Aorta (tissue), 5 donors: ENCODE measurements at regions not wholly inside any gene's neighbourhood (a gene's known extent, or its start where the extent isn't known, plus 50 kb on each side); places are given as distances from the start of the nearest gene placed in this dataset.
A peak's percentile ranks its signal among the peaks of the same experiment; 100 is the strongest.

Source experiments
- ATAC-seq: fragments of 200-7000 bp; cut with Tn5 transposase; one replicate; pipeline ENCODE4 v1.9.1; 2022; ENCODE audit warnings: moderate library complexity; ENCODE audit not compliant: low FRiP score
- DNase-seq, 2 donors: peaks; one replicate each; pipeline ENCODE4 v3.0.0-alpha.2; 2020
- H3K27ac ChIP-seq, 2 donors: one replicate each; pipeline ENCODE4 v1.5.1; 2013; ENCODE audit warnings: low read length in 2 of 2, mild to moderate bottlenecking in 2 of 2, moderate library complexity in 2 of 2, control low read depth in 1 of 2, inconsistent platforms in 1 of 2, low read depth in 1 of 2
- H3K27me3 ChIP-seq, 2 donors: one replicate each; pipeline ENCODE4 v1.6.1; 2013; ENCODE audit warnings: control low read depth in 1 of 2, low read length in 1 of 2, mild to moderate bottlenecking in 1 of 2, moderate library complexity in 1 of 2; ENCODE audit not compliant: insufficient read depth in 2 of 2, control insufficient read depth in 1 of 2
- H3K36me3 ChIP-seq, 2 donors: one replicate each; pipeline ENCODE4 v1.6.1; 2013; ENCODE audit warnings: control low read depth in 1 of 2, low read length in 1 of 2, mild to moderate bottlenecking in 1 of 2; ENCODE audit not compliant: insufficient read depth in 2 of 2, control insufficient read depth in 1 of 2
- H3K4me1 ChIP-seq, 2 donors: one replicate each; pipeline ENCODE4 v1.6.1; 2013; ENCODE audit warnings: low read length in 2 of 2, control low read depth in 1 of 2, mild to moderate bottlenecking in 1 of 2, moderate library complexity in 1 of 2; ENCODE audit not compliant: insufficient read depth in 2 of 2, control insufficient read depth in 1 of 2
- H3K4me3 ChIP-seq, 2 donors: one replicate each; pipeline ENCODE4 v1.5.1; 2013; ENCODE audit warnings: low read length in 2 of 2, control low read depth in 1 of 2, mild to moderate bottlenecking in 1 of 2
- H3K9me3 ChIP-seq: one replicate; pipeline ENCODE4 v1.6.1; 2013; ENCODE audit warnings: mild to moderate bottlenecking, low read length; ENCODE audit not compliant: control insufficient read depth
- WGBS, 2 donors: extraction: QIAGEN DNeasy Blood & Tissue Kit; methylation state at CpG; one replicate each; pipeline ENCODE4 v1.1.7; 2013; 5-methylcytosine and 5-hydroxymethylcytosine counted together
- intact Hi-C, 2 donors: fragments of 100-400 bp; cut with DNase I; formaldehyde crosslinking; loops; one replicate each; pipeline versions ENCODE4 v1.14.2 to v1.15.0; 2022
- donor health status: healthy with polysubstance abuse.
- donor health status: Bipolar disorder and iron deficiency.
- donor health status: DM: no; HTN: no; CAD: no.
- donor health status: DM: no; HTN: no; CAD: no.
- donor health status: DM: yes; HTN: yes; CAD: no.

- no peaks in the 10 kb centered on the region for H3K36me3 ChIP-seq
- H3K4me3 ChIP-seq: no peak overlapping the region
- H3K4me1 ChIP-seq: peaks cover 0 to 3% of the 10 kb centered on the region in 2 donors
- H3K9me3 ChIP-seq: no peaks in the 10 kb centered on the region
- intact Hi-C loops: no loop called here
- no peak for ATAC-seq
- no peaks in the 10 kb centered on the region for H3K27me3 ChIP-seq
- no peak overlapping the region for H3K27ac ChIP-seq
- WGBS, 2 donors: 91 to 94% methylated on average over 4 of the region's 4 CpGs
- no peak for DNase-seq
Measured at GRCh38 chr7:37538945-37539344, 90.3 kb upstream of the ELMO1 start.

DNA sequence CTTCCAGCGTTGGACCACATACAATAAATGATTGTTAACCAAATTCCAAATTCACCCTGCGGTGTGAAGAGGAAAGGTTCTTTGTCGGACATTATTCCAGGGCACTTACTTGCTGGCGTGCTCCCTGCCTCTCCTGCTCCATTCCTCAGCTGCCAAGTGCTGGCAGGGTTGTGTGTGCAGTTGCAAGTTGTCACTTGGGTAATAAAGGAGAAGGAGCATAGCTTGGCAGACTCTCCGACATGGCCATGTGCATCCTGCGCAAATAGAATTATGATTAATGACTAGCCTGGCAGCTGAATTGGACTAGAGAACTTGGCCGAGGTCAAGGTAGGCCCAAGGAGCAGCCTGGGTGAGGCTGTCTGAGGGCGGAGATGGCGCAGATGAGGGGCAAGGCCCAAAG lies 92.3 kb upstream of the ELMO1 start:
- WGBS, 2 donors: 19 to 27% methylated on average over 9 of the region's 9 CpGs
- Histone ChIP-seq H3K4me3 (no peak overlapping the region), H3K27me3 (no peaks in the 10 kb centered on the region), H3K9me3 (no peaks in the 10 kb centered on the region), H3K27ac (no peak overlapping the region), H3K4me1 (peaks cover 0 to 3% of the 10 kb centered on the region in 2 donors), H3K36me3 (no peaks in the 10 kb centered on the region)
- intact Hi-C loops: no loop called here
- ATAC-seq: peak; percentile 17
- no peak for DNase-seq

- WGBS, 2 donors: 96 to 98% methylated on average over 3 of the region's 3 CpGs
- H3K4me3 ChIP-seq: no peak overlapping the region
- no peaks in the 10 kb centered on the region for H3K9me3 ChIP-seq
- no peaks in the 10 kb centered on the region for H3K36me3 ChIP-seq
- intact Hi-C loops: no loop called here
- peaks cover 3% of the 10 kb centered on the region in 2 donors for H3K4me1 ChIP-seq
- ATAC-seq: no peak
- H3K27me3 ChIP-seq: no peaks in the 10 kb centered on the region
- no peak for DNase-seq
- no peak overlapping the region for H3K27ac ChIP-seq
Measured at GRCh38 chr7:37541810-37542443, 93.3 kb upstream of the ELMO1 start.

GRCh38 chr7:37545619-37546534 lies 97.2 kb upstream of the ELMO1 start:
- no peak for ATAC-seq
- intact Hi-C loops: no loop called here
- Histone ChIP-seq H3K36me3 (no peaks in the 10 kb centered on the region), H3K9me3 (no peaks in the 10 kb centered on the region), H3K27me3 (no peaks in the 10 kb centered on the region), H3K4me3 (no peak overlapping the region), H3K27ac (no peak overlapping the region), H3K4me1 (peaks cover 2 to 3% of the 10 kb centered on the region in 2 donors)
- 70 to 72% methylated on average over 7 of the region's 7 CpGs for WGBS, 2 donors
- DNase-seq: no peak

GRCh38 chr7:37546677-37547076 lies 98.0 kb upstream of the ELMO1 start:
- intact Hi-C loops: no loop called here
- Histone ChIP-seq H3K27ac (no peak overlapping the region), H3K27me3 (no peaks in the 10 kb centered on the region), H3K4me3 (no peak overlapping the region), H3K36me3 (no peaks in the 10 kb centered on the region), H3K9me3 (no peaks in the 10 kb centered on the region), H3K4me1 (peaks cover 0 to 7% of the 10 kb centered on the region in 2 donors)
- WGBS, 2 donors: 60 to 74% methylated on average over 3 of the region's 3 CpGs
- no peak for ATAC-seq
- no peak for DNase-seq

GRCh38 chr7:37549076-37549931 lies 100.6 kb upstream of the ELMO1 start:
- no peaks in the 10 kb centered on the region for H3K9me3 ChIP-seq
- intact Hi-C loops: no loop called here
- H3K27me3 ChIP-seq: no peaks in the 10 kb centered on the region
- peaks cover 0 to 7% of the 10 kb centered on the region in 2 donors for H3K4me1 ChIP-seq
- H3K4me3 ChIP-seq: no peak overlapping the region
- H3K27ac ChIP-seq: no peak overlapping the region
- ATAC-seq (no peak), DNase-seq (no peak)
- WGBS, 2 donors: 39 to 51% methylated on average over 8 of the region's 8 CpGs
- H3K36me3 ChIP-seq: no peaks in the 10 kb centered on the region

DNA sequence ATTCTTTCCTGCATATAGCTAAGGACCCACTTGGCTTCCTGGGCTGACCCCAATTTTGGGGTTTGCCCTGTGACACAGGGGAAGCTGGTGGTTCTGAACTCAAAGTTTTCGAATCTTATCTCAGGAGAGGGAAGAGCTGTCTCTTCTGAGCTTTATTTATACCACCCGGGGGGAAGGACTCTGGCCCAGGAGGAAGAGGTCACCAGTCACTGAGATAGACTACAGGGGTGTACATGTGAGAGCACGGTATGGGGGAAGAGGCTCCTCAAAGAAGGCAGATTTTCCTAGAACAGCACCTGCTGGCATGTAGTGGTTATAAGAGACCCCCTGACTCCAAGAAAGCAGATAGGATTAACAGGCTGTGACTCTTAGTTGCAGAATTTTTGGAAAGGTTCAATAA lies 101.8 kb upstream of the ELMO1 start:
- peaks cover 1% of the 10 kb centered on the region for H3K9me3 ChIP-seq
- ATAC-seq (no peak), DNase-seq (no peak)
- no peak overlapping the region for H3K4me3 ChIP-seq
- 90% methylated on average over 3 of the region's 3 CpGs for WGBS, 2 donors
- no peaks in the 10 kb centered on the region for H3K27me3 ChIP-seq
- H3K36me3 ChIP-seq: no peaks in the 10 kb centered on the region
- H3K4me1 ChIP-seq: peaks cover 0 to 7% of the 10 kb centered on the region in 2 donors
- intact Hi-C loops: no loop called here
- H3K27ac ChIP-seq: no peak overlapping the region

- WGBS, 2 donors: 25 to 33% methylated on average over 2 of the region's 2 CpGs
- H3K9me3 ChIP-seq: peaks cover 2% of the 10 kb centered on the region
- ATAC-seq: no peak
Measured at GRCh38 chr7:37550872-37551271, 102.2 kb upstream of the ELMO1 start.

More at GRCh38 chr7:37550872-37551271, 102.2 kb upstream of the ELMO1 start:
- Histone ChIP-seq H3K27me3 (no peaks in the 10 kb centered on the region), H3K36me3 (no peaks in the 10 kb centered on the region), H3K4me1 (peaks cover 0 to 7% of the 10 kb centered on the region in 2 donors), H3K27ac (no peak overlapping the region), H3K4me3 (no peak overlapping the region)
- no peak for DNase-seq
- intact Hi-C loops: no loop called here
